ENCODE measurements at regions not wholly inside any gene's neighbourhood (a gene's known extent, or its start where the extent isn't known, plus 50 kb on each side); places are given as distances from the start of the nearest gene placed in this dataset.

DNA sequence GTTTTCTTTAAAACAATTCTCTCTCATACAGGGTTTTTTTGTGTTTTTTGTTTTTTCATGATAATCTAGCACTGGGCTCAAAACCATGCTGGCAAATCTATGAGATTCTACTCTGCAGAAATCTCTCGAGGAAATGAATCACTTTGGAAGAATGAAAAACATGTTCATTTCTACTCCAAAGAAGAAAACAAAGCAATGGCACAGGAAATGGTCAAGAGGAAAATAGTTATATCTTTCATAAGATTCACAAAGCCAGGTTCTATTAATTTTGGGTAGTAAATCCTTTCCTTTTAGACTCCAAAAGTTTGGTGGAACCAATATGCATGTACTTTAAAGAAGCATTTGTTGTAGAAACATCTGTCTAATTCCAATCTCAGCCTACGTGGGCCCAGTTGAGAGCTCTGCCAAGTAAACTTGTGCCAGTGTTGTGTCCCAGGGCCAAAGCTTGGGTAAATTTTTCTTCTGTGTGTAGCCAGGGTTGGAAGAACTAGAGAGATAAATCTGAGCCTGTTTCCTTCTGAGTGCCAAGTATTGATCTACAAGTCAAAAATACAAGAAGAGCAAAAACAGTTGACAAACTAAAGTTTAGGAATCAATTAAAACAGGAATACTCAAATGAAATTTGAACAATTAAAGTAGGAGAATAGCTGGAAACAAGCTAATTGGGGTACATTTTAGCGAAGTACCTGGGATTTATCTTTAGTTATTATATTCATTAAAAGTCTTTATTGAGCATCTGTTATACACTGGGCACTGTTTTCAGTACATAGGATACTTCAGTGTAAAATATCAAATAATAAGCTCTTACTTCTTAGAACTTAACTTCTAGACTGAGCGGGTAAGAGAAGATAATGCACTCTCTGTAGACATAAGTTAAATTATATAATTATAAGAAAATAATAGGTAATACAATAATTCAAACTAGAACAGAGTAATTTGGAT is 657.5 kb upstream of the NECTIN3 start:
- Histone ChIP-seq H3K4me2 (no peak overlapping the region), H3K27me3 (ENCODE audit: insufficient read depth, low read depth) (no peaks in the 10 kb centered on the region), H3K27ac (no peak overlapping the region), H4K20me1 (ENCODE audit: insufficient read depth) (no peaks in the 10 kb centered on the region), H3K4me3 (IDR thresholded peaks at IDR 0.05; ENCODE audit: insufficient read depth, low read depth, low read length) (no peak overlapping the region), H3K36me3 (ENCODE audit: insufficient read depth) (no peaks in the 10 kb centered on the region), H3K79me2 (ENCODE audit: insufficient read depth, low read depth) (no peaks in the 10 kb centered on the region), H3K9ac (no peak overlapping the region), H3K4me1 (ENCODE audit: low read depth, poor library complexity, severe bottlenecking) (no peaks in the 10 kb centered on the region), H2AFZ (ENCODE audit: low read depth) (no peak overlapping the region)
- TF ChIP-seq, protein P1, sequence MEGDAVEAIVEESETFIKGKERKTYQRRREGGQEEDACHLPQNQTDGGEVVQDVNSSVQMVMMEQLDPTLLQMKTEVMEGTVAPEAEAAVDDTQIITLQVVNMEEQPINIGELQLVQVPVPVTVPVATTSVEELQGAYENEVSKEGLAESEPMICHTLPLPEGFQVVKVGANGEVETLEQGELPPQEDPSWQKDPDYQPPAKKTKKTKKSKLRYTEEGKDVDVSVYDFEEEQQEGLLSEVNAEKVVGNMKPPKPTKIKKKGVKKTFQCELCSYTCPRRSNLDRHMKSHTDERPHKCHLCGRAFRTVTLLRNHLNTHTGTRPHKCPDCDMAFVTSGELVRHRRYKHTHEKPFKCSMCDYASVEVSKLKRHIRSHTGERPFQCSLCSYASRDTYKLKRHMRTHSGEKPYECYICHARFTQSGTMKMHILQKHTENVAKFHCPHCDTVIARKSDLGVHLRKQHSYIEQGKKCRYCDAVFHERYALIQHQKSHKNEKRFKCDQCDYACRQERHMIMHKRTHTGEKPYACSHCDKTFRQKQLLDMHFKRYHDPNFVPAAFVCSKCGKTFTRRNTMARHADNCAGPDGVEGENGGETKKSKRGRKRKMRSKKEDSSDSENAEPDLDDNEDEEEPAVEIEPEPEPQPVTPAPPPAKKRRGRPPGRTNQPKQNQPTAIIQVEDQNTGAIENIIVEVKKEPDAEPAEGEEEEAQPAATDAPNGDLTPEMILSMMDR (conservative IDR thresholded peaks at IDR 0.05; ENCODE audit: low read depth, low read length): no peak

- H3K36me3 ChIP-seq (ENCODE audit: insufficient read depth): no peaks in the 10 kb centered on the region
- H3K4me2 ChIP-seq: no peak overlapping the region
- H3K4me3 ChIP-seq (IDR thresholded peaks at IDR 0.05; ENCODE audit: insufficient read depth, low read depth, low read length): no peak overlapping the region
- no peak overlapping the region for H3K9ac ChIP-seq
- no peaks in the 10 kb centered on the region for H3K4me1 ChIP-seq (ENCODE audit: low read depth, poor library complexity, severe bottlenecking)
- no peaks in the 10 kb centered on the region for H3K79me2 ChIP-seq (ENCODE audit: insufficient read depth, low read depth)
- H4K20me1 ChIP-seq (ENCODE audit: insufficient read depth): no peaks in the 10 kb centered on the region
- H3K27me3 ChIP-seq (ENCODE audit: insufficient read depth, low read depth): no peaks in the 10 kb centered on the region
- H2AFZ ChIP-seq (ENCODE audit: low read depth): no peak overlapping the region
- no peak overlapping the region for H3K27ac ChIP-seq
- TF ChIP-seq, protein P1 (conservative IDR thresholded peaks at IDR 0.05; ENCODE audit: low read depth, low read length): no peak
Observed at GRCh38 chr3:110414855-110415254, 656.8 kb upstream of the NECTIN3 start.

GRCh38 chr3:110419096-110419495 is 652.5 kb upstream of the NECTIN3 start:
- Histone ChIP-seq H3K4me1 (ENCODE audit: low read depth, poor library complexity, severe bottlenecking) (no peaks in the 10 kb centered on the region), H3K36me3 (ENCODE audit: insufficient read depth) (no peaks in the 10 kb centered on the region), H3K4me2 (no peak overlapping the region), H2AFZ (ENCODE audit: low read depth) (no peak overlapping the region), H3K27ac (no peak overlapping the region), H3K9ac (no peak overlapping the region), H3K79me2 (ENCODE audit: insufficient read depth, low read depth) (no peaks in the 10 kb centered on the region), H4K20me1 (ENCODE audit: insufficient read depth) (no peaks in the 10 kb centered on the region), H3K27me3 (ENCODE audit: insufficient read depth, low read depth) (no peaks in the 10 kb centered on the region), H3K4me3 (IDR thresholded peaks at IDR 0.05; ENCODE audit: insufficient read depth, low read depth, low read length) (no peak overlapping the region)
- TF ChIP-seq, protein P1 (conservative IDR thresholded peaks at IDR 0.05; ENCODE audit: low read depth, low read length): no peak

DNA sequence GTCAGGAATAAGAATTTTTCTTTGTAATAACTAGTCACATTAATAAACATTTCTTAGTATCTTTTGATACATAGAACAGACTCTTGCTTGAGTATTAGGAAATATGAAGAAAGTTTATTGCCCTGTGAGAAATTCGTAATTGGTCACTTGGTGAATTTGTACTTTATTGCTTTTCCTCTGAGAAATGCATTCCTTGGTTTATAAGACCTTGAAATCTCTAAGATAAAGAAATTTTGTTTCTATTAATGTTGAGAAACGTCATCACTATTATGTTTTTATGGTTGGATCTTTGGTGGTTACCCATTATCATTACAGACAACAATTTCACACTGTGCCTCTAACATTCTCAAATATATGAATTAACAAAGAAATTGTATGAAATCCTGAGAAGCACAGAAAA is 652.0 kb upstream of the NECTIN3 start:
- Histone ChIP-seq H3K9ac (no peak overlapping the region), H3K36me3 (ENCODE audit: insufficient read depth) (no peaks in the 10 kb centered on the region), H2AFZ (ENCODE audit: low read depth) (no peak overlapping the region), H3K27me3 (ENCODE audit: insufficient read depth, low read depth) (no peaks in the 10 kb centered on the region), H3K79me2 (ENCODE audit: insufficient read depth, low read depth) (no peaks in the 10 kb centered on the region), H3K4me3 (IDR thresholded peaks at IDR 0.05; ENCODE audit: insufficient read depth, low read depth, low read length) (no peak overlapping the region), H4K20me1 (ENCODE audit: insufficient read depth) (no peaks in the 10 kb centered on the region), H3K4me2 (no peak overlapping the region), H3K4me1 (ENCODE audit: low read depth, poor library complexity, severe bottlenecking) (no peaks in the 10 kb centered on the region), H3K27ac (no peak overlapping the region)
- TF ChIP-seq, protein P1 (conservative IDR thresholded peaks at IDR 0.05; ENCODE audit: low read depth, low read length): no peak
